Skeletal muscle tissue (tissue), 3 donors: ENCODE measurements at regions not wholly inside any gene's neighbourhood (a gene's known extent, or its start where the extent isn't known, plus 50 kb on each side); places are given as distances from the start of the nearest gene placed in this dataset.

Experiments used
- H3K27ac ChIP-seq: one replicate; pipeline ENCODE4 v1.7.0; 2013; ENCODE audit warnings: mild to moderate bottlenecking, low read depth, low read length, inconsistent platforms
- H3K27me3 ChIP-seq, 3 donors: one replicate each; pipeline ENCODE4 v1.7.0; 2013; ENCODE audit warnings: low read length in 3 of 3; ENCODE audit not compliant: control insufficient read depth in 3 of 3, insufficient read depth in 3 of 3
- H3K36me3 ChIP-seq, 3 donors: one replicate each; pipeline ENCODE4 v1.7.0; 2013; ENCODE audit warnings: low read length in 3 of 3; ENCODE audit not compliant: control insufficient read depth in 3 of 3, insufficient read depth in 3 of 3
- H3K4me1 ChIP-seq, 3 donors: one replicate each; pipeline ENCODE4 v1.7.0; 2013; ENCODE audit warnings: low read length in 3 of 3, mild to moderate bottlenecking in 3 of 3; ENCODE audit not compliant: control insufficient read depth in 3 of 3, insufficient read depth in 3 of 3
- H3K4me3 ChIP-seq, 3 donors: one replicate each; pipeline ENCODE4 v1.7.0; 2013; ENCODE audit warnings: low read length in 3 of 3
- H3K9ac ChIP-seq, 3 donors: one replicate each; pipeline ENCODE4 v1.7.0; 2013; ENCODE audit warnings: low read length in 3 of 3, mild to moderate bottlenecking in 3 of 3, moderate library complexity in 2 of 3, low read depth in 1 of 3
- H3K9me3 ChIP-seq, 3 donors: one replicate each; pipeline ENCODE4 v1.7.0; 2013; ENCODE audit warnings: low read length in 3 of 3; ENCODE audit not compliant: control insufficient read depth in 3 of 3
- donor health status: Osteomylitis.

DNA sequence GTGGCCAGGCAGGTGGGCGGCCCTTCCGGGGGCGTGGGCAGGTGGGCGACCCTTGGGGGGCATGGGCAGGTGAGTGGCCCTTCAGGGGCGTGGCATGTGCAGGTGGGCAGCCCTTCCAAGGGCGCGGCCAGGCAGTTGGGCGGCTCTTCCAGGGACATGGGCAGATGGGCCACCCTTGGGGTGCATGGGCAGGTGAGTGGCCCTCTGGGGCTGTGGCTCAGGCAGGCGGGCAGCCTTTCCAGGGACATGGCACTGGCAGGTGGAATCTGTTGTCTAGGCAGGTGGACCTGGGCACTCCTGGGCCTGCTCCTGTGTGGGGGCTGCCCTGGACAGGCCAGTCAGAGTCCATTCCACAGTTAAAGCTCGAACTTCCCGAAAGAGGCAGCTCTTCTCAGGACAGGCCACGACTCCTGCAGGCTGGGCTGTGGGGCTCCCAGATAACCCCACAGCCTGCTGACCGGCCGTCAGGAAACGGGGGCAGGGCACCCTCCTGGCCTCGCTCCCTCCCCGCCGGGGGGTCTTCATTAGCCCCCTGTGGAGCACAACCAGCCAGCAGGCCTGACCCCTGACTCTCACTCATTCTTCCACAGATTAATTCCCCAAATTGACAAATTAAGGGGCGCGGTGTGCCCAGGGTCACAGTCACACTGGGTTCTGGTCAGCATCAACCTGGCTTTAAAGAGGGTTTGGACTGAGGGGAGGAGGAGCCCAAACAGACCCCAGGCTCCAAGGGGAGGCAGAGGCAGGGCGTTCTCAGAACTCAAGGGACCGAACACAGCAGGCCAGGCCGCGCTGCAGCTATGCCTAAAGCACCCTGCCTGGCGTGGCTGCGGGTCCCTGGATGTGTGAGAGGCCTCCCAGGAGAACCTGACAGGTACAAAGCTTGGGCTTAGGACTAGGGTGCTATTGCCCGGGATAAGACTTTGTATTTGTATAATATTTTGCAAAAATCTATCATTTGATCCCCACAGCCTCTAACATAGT is 130.0 kb downstream of the DLL1 start:
- H3K9me3 ChIP-seq = no peaks in the 10 kb centered on the region
- H3K27me3 ChIP-seq = peaks cover 0 to 30% (median 7%) of the 10 kb centered on the region in 3 donors
- no peak overlapping the region for H3K9ac ChIP-seq
- H3K4me3 ChIP-seq = no peak overlapping the region
- H3K4me1 ChIP-seq = peaks cover 18 to 19% (median 19%) of the 10 kb centered on the region in 3 donors
- no peak overlapping the region for H3K27ac ChIP-seq
- H3K36me3 ChIP-seq = no peaks in the 10 kb centered on the region

DNA sequence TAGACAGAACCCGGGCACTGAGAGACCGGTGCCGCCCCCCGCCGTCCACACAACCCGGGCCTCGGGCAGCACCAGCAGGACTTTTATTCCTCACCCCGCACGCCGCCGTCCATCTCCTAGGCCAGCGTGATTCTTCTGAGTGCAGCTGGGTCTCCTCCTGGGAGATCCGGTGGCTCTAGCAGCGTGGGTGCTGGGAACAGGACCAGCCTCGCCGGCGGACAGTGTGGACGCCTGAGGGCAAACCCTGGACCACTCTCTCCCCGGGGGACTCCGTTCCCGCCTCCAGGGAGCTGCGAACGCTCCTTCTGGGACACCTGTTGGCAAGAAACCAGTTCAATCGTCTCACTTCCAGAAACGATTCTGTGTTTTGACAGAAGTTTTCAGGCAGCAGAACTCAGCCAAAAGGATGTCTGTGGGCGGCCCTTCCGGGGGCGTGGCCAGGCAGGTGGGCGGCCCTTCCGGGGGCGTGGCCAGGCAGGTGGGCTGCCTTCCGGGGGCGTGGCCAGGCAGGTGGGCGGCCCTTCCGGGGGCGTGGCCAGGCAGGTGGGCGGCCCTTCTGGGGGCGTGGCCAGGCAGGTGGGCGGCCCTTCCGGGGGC is 130.7 kb downstream of the DLL1 start:
- H3K27me3 ChIP-seq = peaks cover 0 to 24% (median 4%) of the 10 kb centered on the region in 3 donors
- H3K9ac ChIP-seq = no peak overlapping the region
- no peaks in the 10 kb centered on the region for H3K9me3 ChIP-seq
- H3K4me1 ChIP-seq = peaks cover 10 to 11% (median 11%) of the 10 kb centered on the region in 3 donors
- no peaks in the 10 kb centered on the region for H3K36me3 ChIP-seq
- no peak overlapping the region for H3K4me3 ChIP-seq
- H3K27ac ChIP-seq = no peak overlapping the region

DNA sequence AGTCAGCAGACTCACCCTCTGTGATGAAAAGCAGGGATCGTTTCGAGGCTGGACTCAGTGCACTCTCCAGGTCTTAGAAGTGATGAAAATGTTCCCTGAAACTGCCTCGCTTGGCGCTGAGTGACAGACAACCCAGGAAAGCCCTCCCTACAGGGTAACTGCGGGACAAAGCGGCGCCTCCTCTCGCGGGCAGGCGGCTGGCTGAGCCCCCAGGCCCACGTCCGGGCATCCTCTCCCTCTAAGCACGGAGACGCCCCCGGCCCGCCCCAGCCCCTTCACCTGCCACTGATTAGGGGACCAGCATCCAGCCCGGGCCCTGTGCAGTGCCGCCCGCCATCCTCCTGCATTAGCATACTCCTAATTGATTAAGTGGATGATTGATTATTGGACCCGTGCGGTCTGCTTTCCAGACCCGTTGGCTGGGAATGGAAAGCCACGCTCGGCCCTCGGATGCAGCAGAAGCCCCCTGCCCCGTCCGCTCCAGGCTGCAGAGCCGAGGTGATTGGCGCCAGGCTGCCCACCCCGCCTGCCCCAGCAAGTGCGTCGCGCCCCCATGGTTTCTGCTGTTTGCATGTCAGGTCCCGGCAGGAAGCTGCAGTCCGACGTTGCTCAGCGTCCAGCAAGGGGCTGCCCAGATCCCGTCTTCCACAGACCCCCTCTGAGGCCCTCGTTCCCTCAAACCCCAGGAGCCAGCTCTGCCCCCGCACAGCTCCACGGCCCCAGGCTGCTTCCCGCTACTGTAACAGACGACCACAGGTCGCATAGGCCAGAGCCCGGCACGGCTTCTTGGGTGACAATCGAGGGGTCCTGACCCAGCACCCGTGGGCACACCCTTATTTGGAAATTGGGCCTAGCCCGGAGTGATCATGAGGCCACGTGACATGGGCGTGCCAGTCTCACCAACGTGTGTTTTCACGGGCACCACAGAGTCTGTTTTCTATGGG is 131.6 kb downstream of the DLL1 start:
- no peaks in the 10 kb centered on the region for H3K36me3 ChIP-seq
- no peak overlapping the region for H3K9ac ChIP-seq
- H3K9me3 ChIP-seq = no peaks in the 10 kb centered on the region
- no peak overlapping the region for H3K4me3 ChIP-seq
- peaks cover 2 to 4% (median 2%) of the 10 kb centered on the region in 3 donors for H3K4me1 ChIP-seq
- peaks cover 0 to 19% (median 3%) of the 10 kb centered on the region in 3 donors for H3K27me3 ChIP-seq
- no peak overlapping the region for H3K27ac ChIP-seq

DNA sequence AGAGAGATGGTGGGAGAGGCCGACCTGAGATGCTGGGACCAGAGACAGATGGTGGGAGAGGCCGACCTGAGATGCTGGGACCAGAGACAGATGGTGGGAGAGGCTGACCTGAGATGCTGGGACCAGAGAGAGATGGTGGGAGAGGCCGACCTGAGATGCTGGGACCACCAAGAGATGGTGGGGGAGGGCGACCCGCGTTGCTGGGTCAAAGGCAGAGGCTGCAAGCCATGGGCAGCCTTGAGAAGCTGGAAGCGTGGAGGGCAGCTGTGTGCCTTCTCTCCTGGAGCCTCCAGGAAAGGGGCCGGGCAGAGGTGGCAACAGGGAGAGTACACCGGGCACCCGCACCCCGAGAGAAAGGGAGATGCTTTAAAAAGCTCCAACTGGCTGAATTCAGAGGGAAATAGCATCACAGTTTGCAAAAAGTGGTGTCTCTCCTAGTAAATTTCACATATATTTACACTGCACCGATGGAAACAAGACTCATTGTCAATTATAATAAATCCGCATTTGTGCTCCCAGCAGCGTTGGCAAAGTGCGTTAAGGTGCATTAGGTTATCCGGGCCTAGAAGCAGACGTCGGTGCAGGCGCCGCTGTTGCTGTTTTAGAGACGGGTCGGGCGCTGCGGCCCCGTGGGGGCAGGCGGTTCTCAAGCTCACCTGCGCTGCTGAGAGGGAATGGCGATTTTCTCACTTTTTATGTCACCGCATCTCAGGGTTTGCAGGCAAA is 132.4 kb downstream of the DLL1 start:
- Histone ChIP-seq H3K9me3 (no peaks in the 10 kb centered on the region), H3K9ac (no peak overlapping the region), H3K4me1 (peaks cover 0 to 3% (median under 1%) of the 10 kb centered on the region in 3 donors), H3K36me3 (no peaks in the 10 kb centered on the region), H3K27me3 (peaks cover 0 to 10% (median 6%) of the 10 kb centered on the region in 3 donors), H3K4me3 (no peak overlapping the region), H3K27ac (no peak overlapping the region)

DNA sequence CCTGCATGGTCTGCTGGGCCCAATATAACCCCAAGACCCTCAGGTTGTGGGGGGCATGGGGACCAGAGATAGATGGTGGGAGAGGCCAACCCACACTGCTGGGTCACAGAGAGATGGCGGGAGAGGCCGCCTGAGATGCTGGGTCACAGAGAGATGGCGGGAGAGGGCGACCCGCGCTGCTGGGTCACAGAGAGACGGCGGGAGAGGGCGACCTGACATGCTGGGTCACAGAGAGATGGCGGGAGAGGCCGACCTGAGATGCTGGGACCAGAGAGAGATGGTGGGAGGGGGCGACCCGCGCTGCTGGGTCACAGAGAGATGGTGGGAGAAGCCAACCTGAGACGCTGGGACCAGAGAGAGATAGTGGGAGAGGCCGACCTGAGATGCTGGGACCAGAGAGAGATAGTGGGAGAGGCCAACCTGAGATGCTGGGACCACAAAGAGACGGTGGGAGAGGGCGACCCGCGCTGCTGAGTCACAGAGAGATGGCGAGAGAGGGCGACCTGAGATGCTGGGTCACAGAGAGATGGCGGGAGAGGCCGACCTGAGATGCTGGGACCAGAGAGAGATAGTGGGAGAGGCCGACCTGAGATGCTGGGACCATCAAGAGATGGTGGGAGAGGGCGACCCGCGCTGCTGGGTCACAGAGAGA is 133.2 kb downstream of the DLL1 start:
- Histone ChIP-seq H3K4me3 (no peak overlapping the region), H3K27me3 (peaks cover 0 to 6% (median 6%) of the 10 kb centered on the region in 3 donors), H3K9ac (no peak overlapping the region), H3K9me3 (no peaks in the 10 kb centered on the region), H3K4me1 (peaks cover 5 to 10% (median 9%) of the 10 kb centered on the region in 3 donors), H3K27ac (no peak overlapping the region), H3K36me3 (no peaks in the 10 kb centered on the region)

DNA sequence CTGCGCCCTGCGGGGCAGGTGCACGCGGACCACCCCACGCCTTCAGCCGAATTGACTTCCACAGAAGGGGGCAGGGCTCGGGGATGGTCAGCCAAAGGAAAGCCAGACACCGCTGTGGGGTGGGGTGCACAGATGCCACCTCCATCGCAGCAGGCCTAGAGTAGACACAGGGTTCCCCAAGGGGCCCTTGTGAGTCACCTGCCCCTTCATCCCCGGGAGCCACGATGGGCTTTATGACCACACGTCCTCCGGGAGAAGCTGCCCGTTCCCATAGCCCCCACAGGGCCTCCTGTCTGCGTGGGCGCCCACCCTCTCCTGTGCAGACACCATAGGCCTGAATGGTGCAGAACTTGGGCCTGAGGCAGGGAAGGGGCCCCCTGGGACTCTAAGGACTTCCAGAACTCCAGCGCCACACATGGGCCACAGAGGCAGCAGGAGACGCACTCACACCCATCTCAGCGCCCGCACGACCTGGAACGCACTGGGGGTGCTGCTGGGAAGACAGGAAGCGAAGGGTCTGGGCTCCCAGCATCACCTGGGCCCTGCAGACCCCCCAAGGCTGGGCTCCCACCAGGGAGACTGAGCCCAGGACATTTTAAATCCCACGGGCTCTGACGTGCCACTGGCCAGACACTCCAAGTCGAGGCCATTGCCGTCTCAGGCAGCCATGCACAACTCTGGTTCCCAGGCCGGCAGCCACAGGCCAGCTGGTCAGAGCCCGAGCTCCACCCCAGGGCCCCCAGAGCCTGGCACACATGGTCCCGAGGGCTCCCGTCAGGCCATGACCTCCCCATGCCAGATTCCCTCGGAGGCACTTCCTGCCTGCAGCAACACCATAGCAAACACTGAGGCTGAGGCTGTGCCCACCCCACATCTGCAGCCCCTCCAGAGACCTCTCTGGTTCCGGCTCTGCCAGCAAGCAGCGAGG is 134.2 kb downstream of the DLL1 start:
- no peak overlapping the region for H3K4me3 ChIP-seq
- H3K9me3 ChIP-seq = no peaks in the 10 kb centered on the region
- peaks cover 0 to 6% (median 0%) of the 10 kb centered on the region in 3 donors for H3K27me3 ChIP-seq
- no peak overlapping the region for H3K9ac ChIP-seq
- no peak overlapping the region for H3K27ac ChIP-seq
- H3K36me3 ChIP-seq = no peaks in the 10 kb centered on the region
- H3K4me1 ChIP-seq = peaks cover 9 to 20% (median 17%) of the 10 kb centered on the region in 3 donors

DNA sequence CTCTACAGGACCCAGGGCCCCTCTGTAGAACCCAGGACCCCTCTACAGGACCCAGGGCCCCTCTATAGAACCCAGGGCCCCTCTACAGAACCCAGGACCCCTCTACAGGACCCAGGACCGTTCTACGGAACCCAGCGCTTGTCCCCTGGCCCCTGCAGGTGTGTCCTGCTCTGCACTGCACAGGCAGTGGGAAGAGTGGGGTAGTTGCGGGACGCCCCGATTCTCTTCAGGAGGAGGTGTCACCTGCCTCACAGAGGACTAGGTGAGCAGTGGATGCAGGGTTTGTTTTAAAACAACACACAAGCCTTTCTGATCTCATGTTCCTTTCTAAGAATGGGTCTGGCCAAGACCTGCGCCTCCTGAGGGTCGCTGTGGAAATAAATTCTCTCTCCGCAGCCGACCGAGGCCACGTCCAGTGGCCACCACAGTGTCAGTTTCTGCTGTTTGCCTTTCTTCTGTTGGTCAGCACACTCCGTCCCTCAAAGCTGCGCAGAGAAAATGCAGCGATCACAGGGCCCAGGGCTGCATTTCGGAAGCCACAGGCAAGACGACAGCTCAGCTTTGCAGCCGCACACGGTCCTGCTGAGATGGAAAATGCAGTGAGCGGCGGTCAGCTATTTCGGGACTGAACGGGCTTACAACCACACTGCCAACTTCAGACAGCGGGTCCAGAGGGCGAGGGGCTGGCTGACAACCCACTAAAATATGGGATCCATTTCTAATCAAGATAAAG is 135.2 kb downstream of the DLL1 start:
- Histone ChIP-seq H3K9ac (no peak overlapping the region), H3K27me3 (peaks cover 0 to 6% (median 0%) of the 10 kb centered on the region in 3 donors)

More for the DNA sequence above, 135.2 kb downstream of the DLL1 start:
- Histone ChIP-seq H3K36me3 (no peaks in the 10 kb centered on the region), H3K27ac (no peak overlapping the region), H3K9me3 (no peaks in the 10 kb centered on the region), H3K4me3 (no peak overlapping the region), H3K4me1 (peaks cover 15 to 25% (median 17%) of the 10 kb centered on the region in 3 donors)
